Dedifferentiated amniotic fluid mesenchymal stem cell (primary cell): ENCODE measurements at regions not wholly inside any gene's neighbourhood (a gene's known extent, or its start where the extent isn't known, plus 50 kb on each side); places are given as distances from the start of the nearest gene placed in this dataset.

ENCODE experiments used
- DNase-seq: peaks from one replicate; pipeline ENCODE4 v3.0.0-alpha.2; 2016; ENCODE audit errors: extremely low spot score

GRCh38 chr16:76612497-76612896, 335.3 kb downstream of the CNTNAP4 start:
- DNase-seq, result no peak

DNA sequence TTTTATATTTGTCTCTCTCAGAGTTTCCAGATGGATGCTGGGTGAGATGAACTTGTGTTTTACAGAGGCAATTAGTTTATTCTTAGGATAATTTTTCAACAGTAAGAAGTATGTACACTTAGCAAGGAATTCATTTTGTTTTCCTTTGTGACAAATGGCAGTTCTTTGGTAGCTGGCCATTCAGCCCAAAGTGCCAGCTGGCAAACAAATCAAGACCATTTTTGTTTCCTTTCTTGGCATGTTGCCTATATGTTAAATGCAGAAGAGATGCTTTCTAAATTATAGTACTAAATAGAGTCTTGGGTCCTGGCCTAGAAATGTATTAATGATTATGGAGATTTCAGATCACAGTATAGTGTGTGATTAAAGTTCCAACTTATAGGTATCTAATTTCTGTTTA, 337.1 kb downstream of the CNTNAP4 start:
- DNase-seq, result no peak

DNA sequence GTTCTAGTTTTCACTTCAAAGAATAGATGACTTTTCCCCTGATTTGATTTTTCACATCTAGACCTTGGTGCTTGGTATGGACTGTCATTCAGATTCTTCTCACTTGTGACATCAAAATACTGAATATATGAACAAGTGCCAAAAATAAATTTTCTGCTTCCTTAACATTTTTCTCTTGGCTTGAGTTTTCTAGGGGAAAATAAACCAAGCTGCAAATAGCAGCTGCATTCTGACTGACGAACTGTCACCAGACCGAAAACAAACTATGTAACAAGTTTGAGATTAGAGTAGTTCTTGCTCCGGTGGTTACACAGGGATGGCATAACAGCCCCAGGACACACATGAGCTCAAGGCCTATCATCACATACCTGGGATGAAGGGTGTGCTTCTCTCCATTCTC, 345.7 kb downstream of the CNTNAP4 start:
- DNase-seq, result no peak

- no peak for DNase-seq
Measured at GRCh38 chr16:76634847-76635697, 357.9 kb downstream of the CNTNAP4 start.

DNA sequence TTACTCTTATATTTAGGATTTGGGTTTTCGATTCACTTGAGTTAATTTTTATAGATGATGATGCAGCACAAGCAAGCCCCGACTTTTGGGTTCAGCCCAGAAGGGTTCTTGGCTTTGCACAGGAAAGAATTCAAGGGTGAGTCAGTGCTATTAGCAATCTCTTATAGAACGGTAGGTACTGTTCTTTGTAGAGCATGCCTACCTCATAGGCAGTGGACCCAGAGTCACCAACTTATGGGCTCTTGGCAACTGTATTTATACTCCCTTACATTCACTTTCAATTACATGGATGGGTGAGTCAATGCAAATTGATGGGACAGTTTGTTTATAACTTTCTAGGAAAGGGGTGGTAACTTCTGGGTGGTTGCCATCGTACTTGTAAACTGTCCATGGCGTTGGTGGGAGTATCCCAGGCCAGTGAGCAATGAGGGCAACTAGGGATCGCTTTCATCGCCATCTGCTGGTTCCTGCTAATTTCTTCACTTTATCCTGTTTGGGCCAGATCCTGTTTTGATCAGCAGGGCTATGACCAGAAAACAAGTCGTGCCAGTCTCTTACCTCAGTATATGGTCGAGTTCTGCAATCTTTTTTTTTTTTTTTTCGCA, 362.6 kb downstream of the CNTNAP4 start:
- no peak for DNase-seq

DNA sequence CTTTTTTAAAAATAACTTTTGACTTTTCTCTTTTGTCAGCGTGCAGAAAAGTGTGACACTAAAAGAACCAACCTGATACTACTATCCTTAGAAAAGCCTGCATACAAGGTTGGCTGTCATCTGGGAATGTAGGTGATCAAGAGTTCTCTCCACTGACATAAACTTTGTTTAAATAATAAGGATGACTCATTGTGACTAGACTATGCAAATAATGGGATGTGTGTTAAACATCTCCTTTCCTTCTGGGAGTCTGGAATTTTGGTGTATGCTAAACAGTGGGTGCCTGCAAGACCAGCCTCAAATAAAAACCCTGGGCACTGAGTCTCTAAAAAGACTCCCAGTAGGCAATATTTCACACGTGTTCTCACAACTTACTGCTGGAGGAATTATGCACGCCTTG, 373.4 kb downstream of the CNTNAP4 start:
- DNase-seq, result no peak

- peak; percentile 37 for DNase-seq
Measured at GRCh38 chr16:76653390-76654026, 376.3 kb downstream of the CNTNAP4 start.

GRCh38 chr16:76654088-76654820, 377.1 kb downstream of the CNTNAP4 start:
- no peak for DNase-seq

DNA sequence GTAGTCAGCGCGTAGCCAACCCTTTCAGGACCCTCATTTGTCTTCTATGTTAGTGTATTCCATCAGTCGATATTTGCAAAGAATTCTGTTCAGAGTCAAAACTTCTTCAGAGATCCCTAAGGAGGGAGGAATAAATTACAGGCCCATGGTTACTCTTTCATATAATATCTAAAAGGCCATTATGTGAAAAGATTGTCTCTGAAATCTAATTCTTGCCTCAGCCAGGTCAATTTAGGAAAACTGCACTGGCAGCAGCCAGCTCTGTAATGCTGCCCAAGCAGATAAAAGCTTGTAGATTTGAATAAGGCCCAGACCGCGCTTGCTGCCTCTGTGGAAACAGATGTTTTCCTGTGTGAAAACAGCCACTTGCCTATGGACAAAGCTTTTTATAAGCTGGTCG, 379.8 kb downstream of the CNTNAP4 start:
- DNase-seq, result no peak

DNA sequence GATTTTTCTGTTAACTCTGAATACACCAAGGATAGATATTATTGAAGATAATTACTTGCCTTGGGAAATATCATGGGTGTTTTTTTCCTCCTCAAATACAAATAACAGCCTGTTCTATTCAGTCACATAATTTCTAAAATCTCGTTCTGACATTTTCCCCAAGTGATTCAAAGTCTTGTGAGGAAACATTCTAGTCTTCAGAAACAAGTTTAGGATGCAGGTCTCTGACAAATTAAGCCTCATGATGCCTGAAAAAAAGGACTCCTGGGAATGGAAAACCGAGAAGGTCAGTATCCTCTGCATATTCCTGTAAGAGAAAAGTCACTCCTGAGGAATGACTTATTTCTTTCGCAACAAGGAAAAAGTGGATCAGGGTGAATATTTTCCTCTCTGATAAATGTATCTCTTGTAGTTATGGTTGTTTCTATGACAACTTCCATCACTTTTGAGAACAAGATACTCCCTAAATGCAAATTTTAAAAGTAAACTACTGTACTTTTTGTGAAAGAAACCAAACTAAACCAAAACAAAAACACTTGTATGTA, 384.6 kb downstream of the CNTNAP4 start:
- DNase-seq, result no peak

DNA sequence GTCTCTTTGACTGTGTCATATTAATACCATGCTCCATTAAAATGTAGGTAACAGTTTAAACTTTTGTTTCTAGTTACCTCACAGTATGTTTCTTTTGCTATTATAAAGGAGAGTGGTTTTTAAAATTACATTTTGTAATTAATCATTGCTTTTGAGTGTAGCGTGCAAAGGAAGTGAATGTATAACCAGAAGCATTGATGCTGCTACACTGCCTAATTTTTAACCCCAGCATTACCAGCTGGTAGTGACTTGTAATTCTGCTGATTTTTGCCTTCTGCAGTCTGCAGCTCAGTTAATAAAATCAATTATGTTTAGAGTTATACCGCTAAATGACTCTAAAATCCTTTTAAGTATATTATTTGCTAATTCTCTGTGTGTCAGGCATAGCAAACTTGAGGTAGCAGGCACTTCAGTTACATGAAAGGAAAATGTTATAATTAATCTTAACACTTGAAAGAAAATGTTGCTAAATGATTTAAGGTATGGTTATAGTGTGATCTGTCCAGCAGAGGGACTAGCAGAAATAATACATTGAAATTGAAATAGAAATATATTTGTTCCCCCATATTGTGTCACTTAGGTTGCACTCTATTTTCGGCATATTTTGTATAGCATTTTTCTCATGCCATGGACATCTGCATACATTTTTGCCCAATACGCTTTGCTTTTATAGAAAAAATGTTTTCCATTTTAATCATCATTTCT, 388.5 kb downstream of the CNTNAP4 start:
- DNase-seq, result no peak

DNA sequence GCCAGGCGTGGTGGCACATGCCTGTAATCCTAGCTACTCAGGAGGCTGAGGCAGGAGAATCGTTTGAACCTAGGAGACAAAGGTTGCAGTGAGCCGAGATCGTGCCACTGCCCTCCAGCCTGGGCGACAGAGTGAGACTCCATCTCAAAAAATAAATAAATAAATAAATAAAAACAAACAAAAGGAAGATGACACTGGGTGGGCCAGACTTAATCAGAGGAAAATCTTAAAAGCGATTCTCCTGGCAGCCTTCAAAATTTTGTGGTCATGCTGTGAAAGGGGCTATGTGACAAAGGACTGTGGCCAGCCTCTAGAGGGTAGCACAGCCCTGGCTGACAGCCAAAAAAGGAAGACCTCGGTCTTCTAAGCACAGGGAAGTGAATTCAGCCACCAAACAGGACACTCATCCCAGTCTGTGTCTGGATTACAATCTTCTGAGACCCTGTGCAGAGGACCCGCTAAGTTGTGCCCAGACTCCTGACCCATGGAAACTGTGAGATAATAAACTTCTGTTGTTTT, 391.1 kb downstream of the CNTNAP4 start:
- no peak for DNase-seq

GRCh38 chr16:76669288-76669687, 392.1 kb downstream of the CNTNAP4 start:
- DNase-seq, result no peak

- no peak for DNase-seq
Measured at GRCh38 chr16:76670125-76670857, 393.1 kb downstream of the CNTNAP4 start.

DNA sequence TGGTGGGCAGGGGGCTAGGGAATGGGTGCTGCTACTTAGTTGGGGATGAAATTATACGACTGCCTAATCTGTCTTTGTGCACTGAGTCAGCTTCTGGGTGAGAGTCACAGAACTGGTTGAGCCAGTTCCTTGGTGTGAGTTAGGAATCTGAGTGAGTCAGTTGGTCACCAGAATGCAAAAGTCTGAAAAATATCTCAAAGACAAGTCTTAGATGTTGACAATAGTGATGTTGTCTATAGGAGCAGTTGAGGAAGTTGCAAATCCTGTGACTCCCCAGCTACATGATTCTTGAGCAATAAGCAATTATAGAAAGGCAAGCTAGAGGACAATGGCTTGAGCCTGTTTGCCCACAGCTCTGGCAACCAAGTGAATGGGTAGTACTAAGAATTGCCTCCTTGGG, 399.2 kb downstream of the CNTNAP4 start:
- DNase-seq, result no peak

GRCh38 chr16:76681296-76681695, 404.1 kb downstream of the CNTNAP4 start:
- no peak for DNase-seq

GRCh38 chr16:76683051-76683450, 405.9 kb downstream of the CNTNAP4 start:
- DNase-seq, result no peak

GRCh38 chr16:76696876-76697275, 419.7 kb downstream of the CNTNAP4 start:
- no peak for DNase-seq

- no peak for DNase-seq
Measured at GRCh38 chr16:76705892-76706291, 428.7 kb downstream of the CNTNAP4 start.

- no peak for DNase-seq
Measured at GRCh38 chr16:76713191-76713590, 436.0 kb downstream of the CNTNAP4 start.
